OCI-LY1 (cell line): ENCODE measurements at regions not wholly inside any gene's neighbourhood (a gene's known extent, or its start where the extent isn't known, plus 50 kb on each side); places are given as distances from the start of the nearest gene placed in this dataset.

ENCODE experiments used
- H2AFZ ChIP-seq: fragments of 200-600 bp; sonication (generic), shearing (Covaris generic); 2 replicates; pipeline ENCODE4 v1.6.0; 2014; ENCODE audit warnings: antibody characterized with exemption, mild to moderate bottlenecking, low read length
- H3F3A ChIP-seq: fragments of 200-600 bp; sonication (generic), shearing (Covaris generic); 2 replicates; pipeline ENCODE4 v1.6.0; 2014; ENCODE audit warnings: mild to moderate bottlenecking, antibody characterized with exemption, low read length, moderate library complexity; ENCODE audit not compliant: insufficient read depth
- H3K27ac ChIP-seq: fragments of 200-600 bp; sonication (generic); 2 replicates; pipeline ENCODE4 v1.5.1; 2014; ENCODE audit warnings: low read length, mixed run types, mild to moderate bottlenecking, low read depth; ENCODE audit not compliant: poor library complexity, severe bottlenecking
- H3K27me3 ChIP-seq: fragments of 200-600 bp; sonication (generic); 2 replicates; pipeline ENCODE4 v1.6.0; 2014; ENCODE audit warnings: antibody characterized with exemption, mild to moderate bottlenecking, low read length, moderate library complexity; ENCODE audit not compliant: insufficient read depth
- H3K36me3 ChIP-seq: fragments of 200-600 bp; sonication (generic); 2 replicates; pipeline ENCODE4 v1.6.1; 2014; ENCODE audit warnings: mild to moderate bottlenecking, antibody characterized with exemption, low read length, moderate library complexity, mixed read lengths; ENCODE audit not compliant: insufficient read depth
- H3K4me1 ChIP-seq: fragments of 200-600 bp; sonication (generic); 2 replicates; pipeline ENCODE4 v1.5.1; 2014; ENCODE audit warnings: mild to moderate bottlenecking, low read length, moderate library complexity; ENCODE audit not compliant: insufficient read depth, severe bottlenecking
- H3K4me2 ChIP-seq: fragments of 200-600 bp; sonication (generic), shearing (Covaris generic); 2 replicates; pipeline ENCODE4 v1.6.1; 2014; ENCODE audit warnings: low read length
- H3K4me3 ChIP-seq: fragments of 200-600 bp; sonication (generic); 2 replicates; pipeline ENCODE4 v1.5.1; 2014; ENCODE audit warnings: low read length, low read depth, mild to moderate bottlenecking, mixed read lengths; ENCODE audit not compliant: poor library complexity, severe bottlenecking
- H3K79me2 ChIP-seq: fragments of 200-600 bp; shearing (Covaris generic); 2 replicates; pipeline ENCODE4 v1.6.1; 2016; ENCODE audit warnings: mixed run types, low read length, mixed read lengths; ENCODE audit not compliant: insufficient read depth
- H3K9ac ChIP-seq: fragments of 200-600 bp; sonication (generic), shearing (Covaris generic); 2 replicates; pipeline ENCODE4 v1.6.1; 2014; ENCODE audit warnings: mild to moderate bottlenecking, low read length, mixed read lengths
- H3K9me2 ChIP-seq: fragments of 200-600 bp; sonication (generic), shearing (Covaris generic); 2 replicates; pipeline ENCODE4 v1.6.1; 2014; ENCODE audit warnings: low read depth, mild to moderate bottlenecking, low read length, mixed read lengths
- H3K9me3 ChIP-seq: fragments of 200-600 bp; shearing (Covaris generic); 2 replicates; pipeline ENCODE4 v1.6.1; 2014; ENCODE audit warnings: low read length, mixed read lengths
- H4K20me1 ChIP-seq: fragments of 200-600 bp; sonication (generic), shearing (Covaris generic); 2 replicates; pipeline ENCODE4 v1.6.0; 2016; ENCODE audit warnings: mild to moderate bottlenecking, low read length; ENCODE audit not compliant: insufficient read depth
- CTCF ChIP-seq: fragments of 200-600 bp; sonication (generic), shearing (Covaris generic); IDR thresholded peaks from 2 replicates; pipeline ENCODE4 v1.5.1; 2017; ENCODE audit warnings: mild to moderate bottlenecking, antibody characterized with exemption, low read length, moderate library complexity, mixed read lengths
- EZH2 ChIP-seq: fragments of 200-600 bp; sonication (generic), shearing (Covaris generic); IDR thresholded peaks from 2 replicates; pipeline ENCODE4 v1.8.0; 2017; ENCODE audit warnings: borderline replicate concordance, mixed run types, mild to moderate bottlenecking, antibody characterized with exemption, low read length, moderate library complexity, mixed read lengths

DNA sequence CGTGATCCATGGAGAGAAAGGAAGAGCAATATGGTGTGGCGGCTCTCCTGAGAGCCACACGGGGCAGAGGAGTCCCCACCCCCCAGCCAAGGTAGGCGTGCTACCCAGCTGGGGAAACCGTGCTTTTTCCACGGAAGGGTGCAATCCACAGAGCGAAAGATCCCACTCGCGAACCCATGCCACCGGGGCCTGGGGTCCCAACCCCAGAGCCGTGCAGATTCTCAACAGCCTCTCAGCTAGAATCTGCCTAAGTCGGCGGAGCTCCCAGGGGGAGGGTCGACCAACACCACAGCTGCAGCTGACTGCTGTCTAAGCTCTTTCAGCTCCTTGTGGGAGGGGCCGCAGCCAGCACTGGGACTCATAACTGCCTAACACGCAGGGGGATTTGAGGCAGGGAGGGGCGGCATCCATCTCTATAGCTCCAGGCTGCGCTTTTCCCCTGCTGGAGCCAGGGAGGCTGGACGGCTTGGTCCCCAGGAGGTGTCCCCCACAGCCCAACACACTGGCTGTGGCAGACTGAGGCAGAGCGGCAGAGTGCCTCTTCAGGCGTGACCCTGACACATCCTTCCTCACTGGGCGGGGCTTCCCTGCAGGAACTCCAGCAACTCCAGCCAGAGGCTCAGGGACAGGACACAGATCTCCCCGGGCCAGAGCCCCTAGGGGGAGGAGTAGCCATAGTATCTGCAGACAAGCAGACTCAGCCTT lies 107.6 kb upstream of the ZBTB20 start:
- TF ChIP-seq CTCF (no peak), EZH2 (no peak)
- Histone ChIP-seq H3K9me3 (no peaks in the 10 kb centered on the region), H3K4me2 (no peak overlapping the region), H3K4me3 (no peak overlapping the region), H3K9me2 (no peaks in the 10 kb centered on the region), H3K36me3 (no peaks in the 10 kb centered on the region), H3K9ac (no peak overlapping the region), H3K27me3 (no peaks in the 10 kb centered on the region), H2AFZ (no peak overlapping the region), H3F3A (no peaks in the 10 kb centered on the region), H3K79me2 (no peaks in the 10 kb centered on the region), H4K20me1 (no peaks in the 10 kb centered on the region), H3K4me1 (no peaks in the 10 kb centered on the region), H3K27ac (no peak overlapping the region)

- no peak overlapping the region for H3K9ac ChIP-seq
- no peaks in the 10 kb centered on the region for H3K27me3 ChIP-seq
- no peak overlapping the region for H2AFZ ChIP-seq
- no peak overlapping the region for H3K4me3 ChIP-seq
- H4K20me1 ChIP-seq = no peaks in the 10 kb centered on the region
- H3K79me2 ChIP-seq = no peaks in the 10 kb centered on the region
- no peak overlapping the region for H3K27ac ChIP-seq
- H3K9me2 ChIP-seq = no peaks in the 10 kb centered on the region
- no peaks in the 10 kb centered on the region for H3K36me3 ChIP-seq
- no peaks in the 10 kb centered on the region for H3F3A ChIP-seq
- H3K4me2 ChIP-seq = no peak overlapping the region
- TF ChIP-seq CTCF (no peak), EZH2 (no peak)
- H3K9me3 ChIP-seq = no peaks in the 10 kb centered on the region
- no peaks in the 10 kb centered on the region for H3K4me1 ChIP-seq
Measured at GRCh38 chr3:115255197-115255585, 108.1 kb upstream of the ZBTB20 start.

DNA sequence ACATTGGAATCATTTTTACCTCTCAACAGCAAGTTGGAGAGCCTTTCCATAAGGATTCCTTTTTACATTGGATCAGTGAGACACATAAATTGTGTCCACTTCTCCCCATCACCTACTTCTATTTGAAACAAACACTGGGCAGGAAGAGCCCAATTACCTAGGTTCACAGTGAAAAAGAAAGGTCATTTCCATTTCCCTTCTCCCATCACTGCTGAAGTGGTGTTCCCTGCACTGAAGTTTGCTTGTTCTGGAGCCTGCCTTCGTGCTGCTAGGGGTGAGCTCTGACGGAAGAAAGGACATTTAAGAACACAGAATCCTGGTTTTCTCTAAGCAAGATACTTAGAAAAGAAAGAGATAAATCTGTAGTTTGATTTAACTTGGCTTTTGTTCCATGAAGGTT lies 123.8 kb upstream of the ZBTB20 start:
- Histone ChIP-seq H3K27me3 (no peaks in the 10 kb centered on the region), H3K9me3 (no peaks in the 10 kb centered on the region), H3K27ac (no peak overlapping the region), H3K4me1 (no peaks in the 10 kb centered on the region), H3K36me3 (no peaks in the 10 kb centered on the region), H3K79me2 (no peaks in the 10 kb centered on the region), H4K20me1 (no peaks in the 10 kb centered on the region), H3K9me2 (no peaks in the 10 kb centered on the region), H2AFZ (no peak overlapping the region), H3K9ac (no peak overlapping the region), H3K4me2 (no peak overlapping the region), H3F3A (no peaks in the 10 kb centered on the region), H3K4me3 (no peak overlapping the region)
- no peak for TF ChIP-seq EZH2
- no peak for TF ChIP-seq CTCF
